Loucy (cell line): ENCODE measurements at regions not wholly inside any gene's neighbourhood (a gene's known extent, or its start where the extent isn't known, plus 50 kb on each side); places are given as distances from the start of the nearest gene placed in this dataset.

Source experiments
- CTCF ChIP-seq: fragments of 200-600 bp; sonication (generic); conservative IDR thresholded peaks from 2 replicates; pipeline ENCODE4 v1.5.1; 2014; ENCODE audit warnings: mild to moderate bottlenecking, antibody characterized with exemption, low read length
- EZH2phosphoT487 ChIP-seq: fragments of 200-600 bp; IDR thresholded peaks from 2 replicates; pipeline ENCODE4 v1.6.1; 2018; ENCODE audit warnings: antibody characterized with exemption, mild to moderate bottlenecking, moderate library complexity, borderline replicate concordance

DNA sequence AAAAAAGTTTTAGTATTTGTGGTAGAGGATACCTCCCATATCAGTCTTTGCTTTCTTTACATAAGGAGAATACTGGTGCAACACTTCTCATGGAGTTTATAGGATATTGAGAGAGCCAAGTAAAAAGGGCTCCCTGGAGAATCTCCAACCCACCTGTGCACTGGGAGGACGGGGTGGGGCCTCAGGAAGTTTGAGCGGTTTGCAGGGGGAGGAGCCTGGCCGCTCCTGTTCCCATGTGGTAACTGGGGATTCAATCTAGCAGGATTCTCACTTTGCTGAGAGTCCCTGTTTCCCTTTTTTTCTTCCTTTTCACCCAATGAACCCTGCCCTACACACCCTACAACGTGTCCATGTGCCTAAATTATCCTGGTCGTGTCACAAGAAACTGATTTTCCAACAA lies 82.8 kb downstream of the APTX start:
- no peak for TF ChIP-seq CTCF
- no peak for TF ChIP-seq EZH2phosphoT487
